GM21360 (cell line): ENCODE measurements at regions not wholly inside any gene's neighbourhood (a gene's known extent, or its start where the extent isn't known, plus 50 kb on each side); places are given as distances from the start of the nearest gene placed in this dataset.
"Not testable (repeated sequence)": the region's sequence is repeated elsewhere in the genome, so short reads cannot be mapped to it uniquely, and the experiment has no call there.

ENCODE experiments used
- ATAC-seq: cut with Tn5 transposase; IDR thresholded peaks from one replicate; pipeline ENCODE4 v1.9.1; 2021; ENCODE audit warnings: mild to moderate bottlenecking, moderate library complexity; ENCODE audit not compliant: unreplicated experiment

- ATAC-seq, result peak; percentile 74
Measured at GRCh38 chrX:16067886-16068515, 55.4 kb upstream of the GRPR start.

- ATAC-seq, result no peak
Measured at GRCh38 chrX:16063921-16064320, 59.4 kb upstream of the GRPR start.

GRCh38 chrX:16063141-16063540, 60.2 kb upstream of the GRPR start:
- no peak for ATAC-seq

- no peak for ATAC-seq
Measured at GRCh38 chrX:16061296-16061695, 62.1 kb upstream of the GRPR start.

GRCh38 chrX:16060252-16060651, 63.1 kb upstream of the GRPR start:
- no peak for ATAC-seq

- ATAC-seq, result not testable (repeated sequence)
Measured at GRCh38 chrX:16049126-16049525, 74.2 kb upstream of the GRPR start.

GRCh38 chrX:16042980-16043379, 80.4 kb upstream of the GRPR start:
- ATAC-seq, result no peak

- ATAC-seq, result peak; percentile 37
Measured at GRCh38 chrX:16039834-16040233, 83.5 kb upstream of the GRPR start.

GRCh38 chrX:16039363-16039762, 84.0 kb upstream of the GRPR start:
- ATAC-seq, result peak; percentile 60

GRCh38 chrX:16033331-16033730, 90.0 kb upstream of the GRPR start:
- ATAC-seq, result no peak

- ATAC-seq, result no peak
Measured at GRCh38 chrX:16028576-16028975, 94.8 kb upstream of the GRPR start.

GRCh38 chrX:16023790-16024734, 99.3 kb upstream of the GRPR start:
- peak; percentile 98 for ATAC-seq

GRCh38 chrX:16022580-16023200, 100.7 kb upstream of the GRPR start:
- ATAC-seq, result no peak

GRCh38 chrX:16018291-16018690, 105.1 kb upstream of the GRPR start:
- ATAC-seq, result no peak

GRCh38 chrX:16014171-16014570, 109.2 kb upstream of the GRPR start:
- no peak for ATAC-seq

- ATAC-seq, result no peak
Measured at GRCh38 chrX:16012250-16012649, 111.1 kb upstream of the GRPR start.

GRCh38 chrX:16005917-16006316, 117.4 kb upstream of the GRPR start:
- ATAC-seq, result no peak

- ATAC-seq, result no peak
Measured at GRCh38 chrX:16002185-16002584, 121.2 kb upstream of the GRPR start.

GRCh38 chrX:15998350-15998749, 125.0 kb upstream of the GRPR start:
- ATAC-seq, result no peak

GRCh38 chrX:15989716-15990115, 133.6 kb upstream of the GRPR start:
- ATAC-seq, result no peak

GRCh38 chrX:15988661-15989603, 134.3 kb upstream of the AP1S2 start:
- peak; percentile 53 for ATAC-seq
